SK-N-SH (cell line): ENCODE measurements at regions not wholly inside any gene's neighbourhood (a gene's known extent, or its start where the extent isn't known, plus 50 kb on each side); places are given as distances from the start of the nearest gene placed in this dataset.

Experiments used
- CTCF ChIA-PET: fragments of 300-600, 350-600 bp; formaldehyde crosslinking; extraction: SDS; loops from one replicate; lab custom pipeline; 2021; lab: Yijun Ruan, JAX
- POLR2A ChIA-PET: fragments of 350-600 bp; sonication (Branson Sonifier 250); formaldehyde crosslinking; extraction: SDS; loops from one replicate; lab custom pipeline; 2020; ENCODE audit warnings: antibody characterized with exemption, inconsistent platforms; lab: Yijun Ruan, JAX
- DNase-seq: peaks from one replicate; pipeline ENCODE4 v3.0.0; 2012
- H2AFZ ChIP-seq: fragments of 200-600 bp; sonication (generic); 2 replicates; pipeline ENCODE4 v1.8.1; 2016; ENCODE audit warnings: antibody characterized with exemption, mild to moderate bottlenecking, low read depth
- H3F3A ChIP-seq: fragments of 200-600 bp; sonication (generic); replicated peaks from 2 replicates; pipeline ENCODE3; 2016; ENCODE audit warnings: antibody characterized with exemption, mild to moderate bottlenecking; ENCODE audit not compliant: insufficient read depth
- H3K27ac ChIP-seq, 2 experiments: fragments of 200-500 bp in 1 of 2; fragments of 200-600 bp in 1 of 2; sonication (Bioruptor generic) in 1 of 2; sonication (generic), shearing (Covaris generic) in 1 of 2; 2 replicates each; pipeline versions ENCODE4 v1.5.1 to v1.6.1; 2014 to 2016; ENCODE audit warnings: low read depth in 2 of 2, inconsistent platforms in 1 of 2, low read length in 1 of 2, mild to moderate bottlenecking in 1 of 2, mixed read lengths in 1 of 2
- H3K27me3 ChIP-seq: fragments of 200-600 bp; sonication (generic), shearing (Covaris generic); 2 replicates; pipeline ENCODE4 v1.6.1; 2016; ENCODE audit warnings: mixed run types; ENCODE audit not compliant: insufficient read depth
- H3K36me3 ChIP-seq, 2 experiments: fragments of 200-500 bp in 1 of 2; fragments of 200-600 bp in 1 of 2; sonication (Bioruptor generic) in 1 of 2; sonication (generic) in 1 of 2; replicated peaks in 1 of 2; 2 replicates each; pipeline versions ENCODE3 to v1.5.1; 2014 to 2016; ENCODE audit warnings: low read length in 1 of 2, mild to moderate bottlenecking in 1 of 2; ENCODE audit not compliant: insufficient read depth in 2 of 2, control insufficient read depth in 1 of 2
- H3K4me1 ChIP-seq, 2 experiments: fragments of 200-500 bp in 1 of 2; fragments of 200-600 bp in 1 of 2; sonication (Bioruptor generic) in 1 of 2; sonication (generic), shearing (Covaris generic) in 1 of 2; 2 replicates each; pipeline versions ENCODE4 v1.5.1 to v1.6.1; 2014 to 2016; ENCODE audit warnings: low read depth in 1 of 2, low read length in 1 of 2, mixed run types in 1 of 2; ENCODE audit not compliant: insufficient read depth in 2 of 2, control insufficient read depth in 1 of 2
- H3K4me2 ChIP-seq: fragments of 200-600 bp; sonication (generic), shearing (Covaris generic); 2 replicates; pipeline ENCODE4 v1.6.1; 2017; ENCODE audit warnings: mixed run types
- H3K4me3 ChIP-seq, 2 experiments: fragments of 200-500 bp in 1 of 2; fragments of 200-600 bp in 1 of 2; sonication (Bioruptor generic) in 1 of 2; sonication (generic), shearing (Covaris generic) in 1 of 2; 2 replicates each; pipeline versions ENCODE4 v1.5.1 to v1.8.1; 2014 to 2016; ENCODE audit warnings: low read depth in 2 of 2, inconsistent platforms in 1 of 2, low read length in 1 of 2, mild to moderate bottlenecking in 1 of 2, mixed read lengths in 1 of 2, moderate library complexity in 1 of 2
- H3K79me2 ChIP-seq: fragments of 200-600 bp; sonication (generic); 2 replicates; pipeline ENCODE4 v1.8.1; 2017; ENCODE audit warnings: mild to moderate bottlenecking; ENCODE audit not compliant: insufficient read depth
- H3K9ac ChIP-seq: fragments of 200-600 bp; sonication (generic); 2 replicates; pipeline ENCODE4 v1.6.1; 2017; ENCODE audit warnings: mixed run types
- H3K9me2 ChIP-seq: fragments of 200-600 bp; sonication (generic); 2 replicates; pipeline ENCODE4 v1.6.1; 2017; ENCODE audit warnings: mixed run types
- H3K9me3 ChIP-seq: fragments of 200-600 bp; sonication (generic); 2 replicates; pipeline ENCODE4 v1.6.1; 2017; ENCODE audit warnings: mixed run types, mild to moderate bottlenecking, moderate library complexity
- H4K20me1 ChIP-seq: fragments of 200-600 bp; sonication (generic); 2 replicates; pipeline ENCODE4 v1.6.1; 2017; ENCODE audit warnings: mild to moderate bottlenecking, mixed run types; ENCODE audit not compliant: insufficient read depth
- CTCF ChIP-seq: fragments of 200-600 bp; sonication (generic); IDR thresholded peaks from 2 replicates; pipeline ENCODE4 v1.6.1; 2017; ENCODE audit warnings: antibody characterized with exemption, mild to moderate bottlenecking, moderate library complexity
- EZH2phosphoT487 ChIP-seq: fragments of 200-600 bp; sonication (generic); IDR thresholded peaks from 2 replicates; pipeline ENCODE4 v1.6.1; 2017; ENCODE audit warnings: low read depth, mixed run types, mild to moderate bottlenecking, antibody characterized with exemption, moderate library complexity, borderline replicate concordance
- GABPA ChIP-seq: IDR thresholded peaks from 2 replicates; pipeline ENCODE4 v1.4.0; 2012; ENCODE audit warnings: low read depth, mild to moderate bottlenecking
- GATA2 ChIP-seq: sonication (generic); formaldehyde crosslinking; IDR thresholded peaks from 2 replicates; pipeline ENCODE4 v1.5.0; 2020; ENCODE audit warnings: mild to moderate bottlenecking, missing genetic modification reagents
- IRF3 ChIP-seq: fragments of 150-350 bp; IDR thresholded peaks from 2 replicates; pipeline ENCODE4 v1.6.1; 2016; ENCODE audit warnings: mild to moderate bottlenecking, low read depth, low read length
- MAX ChIP-seq: IDR thresholded peaks from 2 replicates; pipeline ENCODE4 v1.4.0; 2012; ENCODE audit warnings: low read depth
- NFIC ChIP-seq: IDR thresholded peaks from 2 replicates; pipeline ENCODE4 v1.4.0; 2012; ENCODE audit warnings: borderline replicate concordance
- POLR2AphosphoS5 ChIP-seq: IDR thresholded peaks from 2 replicates; pipeline ENCODE4 v1.6.1; 2012; ENCODE audit warnings: low read depth, low read length
- RAD21 ChIP-seq: IDR thresholded peaks from 2 replicates; pipeline ENCODE4 v1.6.1; 2012; ENCODE audit warnings: mild to moderate bottlenecking, low read length
- RFX5 ChIP-seq: IDR thresholded peaks from 2 replicates; pipeline ENCODE4 v1.6.1; 2012; ENCODE audit warnings: mild to moderate bottlenecking, improper control_type of control experiment, low read length
- YY1 ChIP-seq: IDR thresholded peaks from 2 replicates; pipeline ENCODE4 v1.4.0; 2012; ENCODE audit warnings: low read depth, mild to moderate bottlenecking
- WGBS: methylation state at CpG from one replicate; pipeline ENCODE4 v1.1.6; 2017; ENCODE audit warnings: low lambda C conversion rate; 5-methylcytosine and 5-hydroxymethylcytosine counted together

GRCh38 chr21:27622631-27623030 lies 655.7 kb upstream of the ADAMTS5 start:
- Histone ChIP-seq H4K20me1 (no peaks in the 10 kb centered on the region), H2AFZ (no peak overlapping the region), H3F3A (no peaks in the 10 kb centered on the region), H3K9ac (no peak overlapping the region), H3K79me2 (no peaks in the 10 kb centered on the region), H3K4me2 (no peak overlapping the region), H3K36me3 (no peaks in the 10 kb centered on the region), H3K27me3 (no peaks in the 10 kb centered on the region), H3K27ac (no peak overlapping the region), H3K4me1 (no peaks in the 10 kb centered on the region; a peak in 1 of 4 replicates), H3K4me3 (no peak overlapping the region), H3K9me3 (no peaks in the 10 kb centered on the region; the same call in 1 of the 2 replicates), H3K9me2 (no peaks in the 10 kb centered on the region)
- CTCF ChIA-PET = no interaction called here
- POLR2A ChIA-PET = no interaction called here
- 72% methylated on average over 1 of the region's 1 CpG for WGBS
- no peak for DNase-seq
- TF ChIP-seq GATA2 = no peak

GRCh38 chr21:27614231-27614630 lies 647.3 kb upstream of the ADAMTS5 start:
- no peaks in the 10 kb centered on the region for H3K9me3 ChIP-seq
- H4K20me1 ChIP-seq = no peaks in the 10 kb centered on the region
- H3K79me2 ChIP-seq = no peaks in the 10 kb centered on the region
- H3K27me3 ChIP-seq = no peaks in the 10 kb centered on the region
- H3K27ac ChIP-seq = no peak overlapping the region
- H3K4me3 ChIP-seq = no peak overlapping the region
- H3K4me1 ChIP-seq = no peaks in the 10 kb centered on the region
- H3F3A ChIP-seq = no peaks in the 10 kb centered on the region
- H3K36me3 ChIP-seq = no peaks in the 10 kb centered on the region
- no peak overlapping the region for H3K9ac ChIP-seq
- TF ChIP-seq IRF3 = no peak
- DNase-seq = no peak
- ChIA-PET POLR2A (no interaction called here), CTCF (no interaction called here)
- no peak overlapping the region for H3K4me2 ChIP-seq
- H2AFZ ChIP-seq = no peak overlapping the region
- no peaks in the 10 kb centered on the region for H3K9me2 ChIP-seq
- WGBS = 54% methylated on average over 2 of the region's 2 CpGs

- 60% methylated on average over 1 of the region's 9 CpGs for WGBS
- H3K4me2 ChIP-seq = no peak overlapping the region
- H3K79me2 ChIP-seq = no peaks in the 10 kb centered on the region
- TF ChIP-seq POLR2AphosphoS5 (no peak), CTCF (no peak), RAD21 (no peak), YY1 (no peak), MAX (no peak), RFX5 (no peak), EZH2phosphoT487 (no peak), GABPA (no peak), NFIC (no peak)
- no peak overlapping the region for H3K27ac ChIP-seq
- no peaks in the 10 kb centered on the region for H3K9me3 ChIP-seq
- ChIA-PET CTCF (interaction anchor here (1.2 kb wide), 1 partner anchor 9 kb away, joined by 4 read pairs; no protein-coding TSS in a partner anchor), POLR2A (no interaction called here)
- H3K4me3 ChIP-seq = no peak overlapping the region
- no peaks in the 10 kb centered on the region for H4K20me1 ChIP-seq
- no peak overlapping the region for H3K9ac ChIP-seq
- no peaks in the 10 kb centered on the region for H3K27me3 ChIP-seq
- no peaks in the 10 kb centered on the region for H3K4me1 ChIP-seq
- H3K9me2 ChIP-seq = no peaks in the 10 kb centered on the region
- H2AFZ ChIP-seq = no peak overlapping the region
- no peaks in the 10 kb centered on the region for H3K36me3 ChIP-seq
- no peaks in the 10 kb centered on the region for H3F3A ChIP-seq
- DNase-seq = no peak
Measured at GRCh38 chr21:27606422-27606821, 639.5 kb upstream of the ADAMTS5 start.
